ENCODE measurements at regions not wholly inside any gene's neighbourhood (a gene's known extent, or its start where the extent isn't known, plus 50 kb on each side); places are given as distances from the start of the nearest gene placed in this dataset.

GRCh38 chr3:104168386-104168785, 1198.3 kb upstream of the ALCAM start:
- Histone ChIP-seq H2AFZ (ENCODE audit: low read length) (no peak overlapping the region), H3K23ac (ENCODE audit: low read depth, low read length, poor library complexity) (no peak overlapping the region)

GRCh38 chr3:104175696-104176095, 1191.0 kb upstream of the ALCAM start:
- Histone ChIP-seq H2BK120ac (ENCODE audit: low read depth, low read length) (no peak overlapping the region), H3K36me3 (replicated peaks in 1 of 2; ENCODE audit: control insufficient read depth in 2 of 2, insufficient read depth in 2 of 2, low read length in 2 of 2) (no peaks in the 10 kb centered on the region), H3K4me2 (ENCODE audit: insufficient read depth, low read length, poor library complexity, severe bottlenecking) (no peak overlapping the region), H3K4ac (ENCODE audit: low read length) (no peak overlapping the region), H3K9me3 (replicated peaks in 1 of 2; ENCODE audit: control insufficient read depth in 2 of 2, insufficient read depth in 1 of 2, low read depth in 1 of 2, low read length in 2 of 2) (no peaks in the 10 kb centered on the region), H2AK5ac (ENCODE audit: low read depth, low read length) (no peak overlapping the region), H3K4me1 (ENCODE audit: control insufficient read depth in 2 of 2, insufficient read depth in 1 of 2, low read depth in 1 of 2, low read length in 2 of 2) (no peaks in the 10 kb centered on the region), H4K91ac (ENCODE audit: low read depth, low read length, poor library complexity) (no peak overlapping the region), H3K27me3 (ENCODE audit: control insufficient read depth in 3 of 3, insufficient read depth in 3 of 3, low read depth in 1 of 3, low read length in 3 of 3) (no peaks in the 10 kb centered on the region), H3K79me1 (ENCODE audit: low read depth, low read length) (no peaks in the 10 kb centered on the region), H3K18ac (ENCODE audit: low read length) (no peak overlapping the region), H3K27ac (replicated peaks; ENCODE audit: low read length) (no peak overlapping the region), H2AFZ (ENCODE audit: low read length) (no peak overlapping the region), H3K9ac (ENCODE audit: low read depth, low read length, poor library complexity) (no peak overlapping the region), H4K8ac (ENCODE audit: low read depth, low read length) (no peak overlapping the region), H2BK12ac (ENCODE audit: low read length) (no peak overlapping the region), H3K14ac (ENCODE audit: low read length) (no peak overlapping the region), H3K4me3 (ENCODE audit: low read length in 2 of 2) (no peak overlapping the region), H2BK15ac (ENCODE audit: low read length) (no peak overlapping the region), H2BK5ac (ENCODE audit: low read length) (no peak overlapping the region), H3K23ac (ENCODE audit: low read depth, low read length, poor library complexity) (no peak overlapping the region)
- no CpG with 5 or more reads among the region's 3 CpGs for WGBS, 2 donors (ENCODE audit: extremely low coverage in 2 of 2, insufficient read length in 2 of 2, insufficient replicate concordance in 1 of 2)
- no peak for DNase-seq (ENCODE audit: low spot score)

More at GRCh38 chr3:104168386-104168785, 1198.3 kb upstream of the ALCAM start:
- Histone ChIP-seq H3K18ac (ENCODE audit: low read length) (no peak overlapping the region), H3K14ac (ENCODE audit: low read length) (no peak overlapping the region), H3K79me1 (ENCODE audit: low read depth, low read length) (no peaks in the 10 kb centered on the region), H4K8ac (ENCODE audit: low read depth, low read length) (no peak overlapping the region), H3K27ac (replicated peaks; ENCODE audit: low read length) (no peak overlapping the region), H3K4me2 (ENCODE audit: insufficient read depth, low read length, poor library complexity, severe bottlenecking) (no peak overlapping the region), H3K4me1 (ENCODE audit: control insufficient read depth in 2 of 2, insufficient read depth in 1 of 2, low read depth in 1 of 2, low read length in 2 of 2) (no peaks in the 10 kb centered on the region), H3K27me3 (ENCODE audit: control insufficient read depth in 3 of 3, insufficient read depth in 3 of 3, low read depth in 1 of 3, low read length in 3 of 3) (no peaks in the 10 kb centered on the region), H4K91ac (ENCODE audit: low read depth, low read length, poor library complexity) (no peak overlapping the region), H3K9ac (ENCODE audit: low read depth, low read length, poor library complexity) (no peak overlapping the region), H3K4me3 (ENCODE audit: low read length in 2 of 2) (no peak overlapping the region), H2BK120ac (ENCODE audit: low read depth, low read length) (no peak overlapping the region), H3K36me3 (replicated peaks in 1 of 2; ENCODE audit: control insufficient read depth in 2 of 2, insufficient read depth in 2 of 2, low read length in 2 of 2) (no peaks in the 10 kb centered on the region), H2AK5ac (ENCODE audit: low read depth, low read length) (no peak overlapping the region), H3K4ac (ENCODE audit: low read length) (no peak overlapping the region), H3K9me3 (replicated peaks in 1 of 2; ENCODE audit: control insufficient read depth in 2 of 2, insufficient read depth in 1 of 2, low read depth in 1 of 2, low read length in 2 of 2) (peaks cover 5 to 12% of the 10 kb centered on the region in 2 donors), H2BK5ac (ENCODE audit: low read length) (no peak overlapping the region), H2BK15ac (ENCODE audit: low read length) (no peak overlapping the region), H2BK12ac (ENCODE audit: low read length) (no peak overlapping the region)
- no CpG with 5 or more reads among the region's 3 CpGs for WGBS, 2 donors (ENCODE audit: extremely low coverage in 2 of 2, insufficient read length in 2 of 2, insufficient replicate concordance in 1 of 2)
- no peak for DNase-seq (ENCODE audit: low spot score)

GRCh38 chr3:104176706-104177105, 1190.0 kb upstream of the ALCAM start:
- Histone ChIP-seq H4K8ac (ENCODE audit: low read depth, low read length) (no peak overlapping the region), H3K4me2 (ENCODE audit: insufficient read depth, low read length, poor library complexity, severe bottlenecking) (no peak overlapping the region), H3K4me3 (ENCODE audit: low read length in 2 of 2) (no peak overlapping the region), H2BK15ac (ENCODE audit: low read length) (no peak overlapping the region), H2BK12ac (ENCODE audit: low read length) (no peak overlapping the region), H2BK120ac (ENCODE audit: low read depth, low read length) (no peak overlapping the region), H3K4me1 (ENCODE audit: control insufficient read depth in 2 of 2, insufficient read depth in 1 of 2, low read depth in 1 of 2, low read length in 2 of 2) (no peaks in the 10 kb centered on the region), H3K14ac (ENCODE audit: low read length) (no peak overlapping the region), H3K23ac (ENCODE audit: low read depth, low read length, poor library complexity) (no peak overlapping the region), H3K27ac (replicated peaks; ENCODE audit: low read length) (no peak overlapping the region), H2AFZ (ENCODE audit: low read length) (no peak overlapping the region), H3K9me3 (replicated peaks in 1 of 2; ENCODE audit: control insufficient read depth in 2 of 2, insufficient read depth in 1 of 2, low read depth in 1 of 2, low read length in 2 of 2) (no peaks in the 10 kb centered on the region), H3K27me3 (ENCODE audit: control insufficient read depth in 3 of 3, insufficient read depth in 3 of 3, low read depth in 1 of 3, low read length in 3 of 3) (no peaks in the 10 kb centered on the region), H3K18ac (ENCODE audit: low read length) (no peak overlapping the region), H2AK5ac (ENCODE audit: low read depth, low read length) (no peak overlapping the region), H3K36me3 (replicated peaks in 1 of 2; ENCODE audit: control insufficient read depth in 2 of 2, insufficient read depth in 2 of 2, low read length in 2 of 2) (no peaks in the 10 kb centered on the region), H2BK5ac (ENCODE audit: low read length) (no peak overlapping the region), H3K4ac (ENCODE audit: low read length) (no peak overlapping the region), H4K91ac (ENCODE audit: low read depth, low read length, poor library complexity) (no peak overlapping the region), H3K9ac (ENCODE audit: low read depth, low read length, poor library complexity) (no peak overlapping the region), H3K79me1 (ENCODE audit: low read depth, low read length) (no peaks in the 10 kb centered on the region)
- DNase-seq (ENCODE audit: low spot score), result no peak
- no CpG with 5 or more reads among the region's 1 CpG for WGBS, 2 donors (ENCODE audit: extremely low coverage in 2 of 2, insufficient read length in 2 of 2, insufficient replicate concordance in 1 of 2)

- no CpG with 5 or more reads among the region's 3 CpGs for WGBS, 2 donors (ENCODE audit: extremely low coverage in 2 of 2, insufficient read length in 2 of 2, insufficient replicate concordance in 1 of 2)
Measured at GRCh38 chr3:104178680-104179079, 1188.0 kb upstream of the ALCAM start.

More at GRCh38 chr3:104178680-104179079, 1188.0 kb upstream of the ALCAM start:
- no peaks in the 10 kb centered on the region for H3K79me1 ChIP-seq (ENCODE audit: low read depth, low read length)
- no peak overlapping the region for H2AK5ac ChIP-seq (ENCODE audit: low read depth, low read length)
- no peak overlapping the region for H3K9ac ChIP-seq (ENCODE audit: low read depth, low read length, poor library complexity)
- H3K9me3 ChIP-seq (replicated peaks in 1 of 2; ENCODE audit: control insufficient read depth in 2 of 2, insufficient read depth in 1 of 2, low read depth in 1 of 2, low read length in 2 of 2), result no peaks in the 10 kb centered on the region
- no peak overlapping the region for H3K4ac ChIP-seq (ENCODE audit: low read length)
- H2BK5ac ChIP-seq (ENCODE audit: low read length), result no peak overlapping the region
- no peaks in the 10 kb centered on the region for H3K36me3 ChIP-seq (replicated peaks in 1 of 2; ENCODE audit: control insufficient read depth in 2 of 2, insufficient read depth in 2 of 2, low read length in 2 of 2)
- H2BK12ac ChIP-seq (ENCODE audit: low read length), result no peak overlapping the region
- no peak for DNase-seq (ENCODE audit: low spot score)
- no peak overlapping the region for H3K23ac ChIP-seq (ENCODE audit: low read depth, low read length, poor library complexity)
- H3K18ac ChIP-seq (ENCODE audit: low read length), result no peak overlapping the region
- no peaks in the 10 kb centered on the region for H3K4me1 ChIP-seq (ENCODE audit: control insufficient read depth in 2 of 2, insufficient read depth in 1 of 2, low read depth in 1 of 2, low read length in 2 of 2)
- no peak overlapping the region for H3K14ac ChIP-seq (ENCODE audit: low read length)
- no peak overlapping the region for H2AFZ ChIP-seq (ENCODE audit: low read length)
- H3K4me3 ChIP-seq (ENCODE audit: low read length in 2 of 2), result no peak overlapping the region
- no peak overlapping the region for H2BK120ac ChIP-seq (ENCODE audit: low read depth, low read length)
- no peak overlapping the region for H2BK15ac ChIP-seq (ENCODE audit: low read length)
- no peak overlapping the region for H3K27ac ChIP-seq (replicated peaks; ENCODE audit: low read length)
- H4K8ac ChIP-seq (ENCODE audit: low read depth, low read length), result no peak overlapping the region
- no peaks in the 10 kb centered on the region for H3K27me3 ChIP-seq (ENCODE audit: control insufficient read depth in 3 of 3, insufficient read depth in 3 of 3, low read depth in 1 of 3, low read length in 3 of 3)
- H4K91ac ChIP-seq (ENCODE audit: low read depth, low read length, poor library complexity), result no peak overlapping the region
- H3K4me2 ChIP-seq (ENCODE audit: insufficient read depth, low read length, poor library complexity, severe bottlenecking), result no peak overlapping the region
